T-cell (primary cell): ENCODE measurements at regions not wholly inside any gene's neighbourhood (a gene's known extent, or its start where the extent isn't known, plus 50 kb on each side); places are given as distances from the start of the nearest gene placed in this dataset.

ENCODE experiments used
- ATAC-seq, 4 experiments: fragments of 200-7000 bp in 3 of 4; fragments of 150-1000 bp in 1 of 4; cut with Tn5 transposase; replicated peaks in 1 of 4; 1 replicate in 3 of 4; 2 replicates in 1 of 4; pipeline ENCODE4 v1.10.0; 2021; ENCODE audit warnings: moderate library complexity in 3 of 4, mild to moderate bottlenecking in 2 of 4, moderate number of reproducible peaks in 1 of 4
- CTCF ChIA-PET, 2 donors: fragments of 300-600 bp; sonication (Branson Sonifier 250); formaldehyde crosslinking; loops; one replicate each; lab custom pipeline; 2022; ENCODE audit warnings: antibody characterized with exemption in 2 of 2; lab: Charles Lee
- POLR2A ChIA-PET, 2 donors: fragments of 300-600 bp; sonication (Branson Sonifier 250); formaldehyde crosslinking; loops; one replicate each; lab custom pipeline; 2022; ENCODE audit warnings: antibody characterized with exemption in 2 of 2; lab: Charles Lee
- DNase-seq, 35 experiments: peaks; one replicate each; pipeline versions ENCODE4 v3.0.0 to v3.0.0-alpha.2; 2013 to 2023
- H3K27ac ChIP-seq: one replicate; pipeline ENCODE4 v1.5.1; 2013; ENCODE audit warnings: low read length
- H3K27me3 ChIP-seq, 2 experiments: replicated peaks in 1 of 2; 1 replicate in 1 of 2; 2 replicates in 1 of 2; pipeline versions ENCODE4 v1.6.1 to v1.7.0; 2013; ENCODE audit warnings: low read length in 1 of 2, mixed read lengths in 1 of 2; ENCODE audit not compliant: control insufficient read depth in 2 of 2, insufficient read depth in 2 of 2; ENCODE audit errors: extremely low read depth in 1 of 2
- H3K36me3 ChIP-seq, 2 donors: 1 replicate in 1 of 2; 2 replicates in 1 of 2; pipeline versions ENCODE4 v1.6.1 to v1.7.0; 2013; ENCODE audit warnings: low read length in 1 of 2; ENCODE audit not compliant: control insufficient read depth in 2 of 2, insufficient read depth in 1 of 2; ENCODE audit errors: extremely low read depth in 1 of 2
- H3K4me1 ChIP-seq, 2 experiments: 1 replicate in 1 of 2; 2 replicates in 1 of 2; pipeline versions ENCODE4 v1.6.1 to v1.7.0; 2013; ENCODE audit warnings: low read length in 2 of 2, mixed read lengths in 1 of 2; ENCODE audit not compliant: insufficient read depth in 2 of 2, control insufficient read depth in 1 of 2; ENCODE audit errors: extremely low read depth in 1 of 2
- H3K4me3 ChIP-seq, 2 donors: 1 replicate in 1 of 2; 2 replicates in 1 of 2; pipeline versions ENCODE4 v1.5.1 to v1.7.0; 2013; ENCODE audit warnings: mild to moderate bottlenecking in 2 of 2, low read length in 1 of 2, moderate library complexity in 1 of 2; ENCODE audit not compliant: control insufficient read depth in 1 of 2; ENCODE audit errors: extremely low read depth in 1 of 2
- H3K9me3 ChIP-seq: 2 replicates; pipeline ENCODE4 v1.7.0; 2013
- H3K27ac Mint-ChIP-seq, 2 donors: one replicate each; pipeline ENCODE4 v1.8.0; 2020 to 2021; ENCODE audit warnings: mild to moderate bottlenecking in 2 of 2, mixed read lengths in 2 of 2
- H3K27me3 Mint-ChIP-seq, 2 donors: one replicate each; pipeline ENCODE4 v1.8.0; 2021 to 2022; ENCODE audit warnings: mixed read lengths in 2 of 2
- H3K36me3 Mint-ChIP-seq: one replicate; pipeline ENCODE4 v1.8.0; 2021; ENCODE audit warnings: mixed read lengths
- H3K4me1 Mint-ChIP-seq, 3 donors: one replicate each; pipeline ENCODE4 v1.8.0; 2020 to 2022; ENCODE audit warnings: mixed read lengths in 3 of 3, mild to moderate bottlenecking in 1 of 3
- H3K4me3 Mint-ChIP-seq, 3 donors: one replicate each; pipeline ENCODE4 v1.8.0; 2020 to 2022; ENCODE audit warnings: mild to moderate bottlenecking in 3 of 3, mixed read lengths in 3 of 3, moderate library complexity in 3 of 3
- H3K9me3 Mint-ChIP-seq, 3 donors: one replicate each; pipeline ENCODE4 v1.8.0; 2020 to 2022; ENCODE audit warnings: mixed read lengths in 3 of 3
- WGBS: methylation state at CpG from one replicate; pipeline ENCODE4 v1.1.5; 2013; ENCODE audit warnings: missing lambda C conversion rate; ENCODE audit not compliant: insufficient coverage; 5-methylcytosine and 5-hydroxymethylcytosine counted together

- Mint-ChIP-seq H3K9me3 (no peaks in the 10 kb centered on the region), H3K27me3 (peaks cover 0 to 6% of the 10 kb centered on the region in 2 donors), H3K36me3 (no peaks in the 10 kb centered on the region), H3K4me3 (peak overlapping the region in 1 of 3 donors; percentile 41), H3K27ac (no peak overlapping the region), H3K4me1 (no peaks in the 10 kb centered on the region)
- H3K9me3 ChIP-seq, result no peaks in the 10 kb centered on the region
- peaks cover 0 to 31% of the 10 kb centered on the region in 2 experiments for H3K27me3 ChIP-seq
- 93% methylated on average over 18 of the region's 20 CpGs for WGBS
- H3K36me3 ChIP-seq, result no peaks in the 10 kb centered on the region
- H3K4me3 ChIP-seq, result no peak overlapping the region
- CTCF ChIA-PET, result no interaction called here
- no peaks in the 10 kb centered on the region for H3K4me1 ChIP-seq
- ATAC-seq (no peak), DNase-seq (no peak)
- H3K27ac ChIP-seq, result no peak overlapping the region
- POLR2A ChIA-PET, result no interaction called here
Observed at GRCh38 chr17:79168486-79169055, 93.9 kb downstream of the ENGASE start.

- no peak overlapping the region for H3K27ac Mint-ChIP-seq
- no peaks in the 10 kb centered on the region for H3K4me1 Mint-ChIP-seq
- H3K36me3 Mint-ChIP-seq, result no peaks in the 10 kb centered on the region
- DNase-seq (no peak), ATAC-seq (no peak)
- Histone ChIP-seq H3K36me3 (no peaks in the 10 kb centered on the region), H3K4me1 (no peaks in the 10 kb centered on the region), H3K4me3 (no peak overlapping the region), H3K27me3 (peaks cover 0 to 31% of the 10 kb centered on the region in 2 experiments), H3K9me3 (no peaks in the 10 kb centered on the region), H3K27ac (no peak overlapping the region)
- peaks cover 0 to 6% of the 10 kb centered on the region in 2 donors for H3K27me3 Mint-ChIP-seq
- H3K4me3 Mint-ChIP-seq, result no peak overlapping the region
- H3K9me3 Mint-ChIP-seq, result no peaks in the 10 kb centered on the region
- CTCF ChIA-PET, result no interaction called here
- POLR2A ChIA-PET, result no interaction called here
- 87% methylated on average over 13 of the region's 14 CpGs for WGBS
Observed at GRCh38 chr17:79167486-79167885, 92.9 kb downstream of the ENGASE start.

GRCh38 chr17:79165756-79166473, 91.3 kb downstream of the ENGASE start:
- ATAC-seq (no peak), DNase-seq (no peak)
- H3K4me3 ChIP-seq, result no peak overlapping the region
- ChIA-PET CTCF (no interaction called here), POLR2A (no interaction called here)
- peaks cover 0 to 6% of the 10 kb centered on the region in 2 donors for H3K27me3 Mint-ChIP-seq
- H3K4me3 Mint-ChIP-seq, result no peak overlapping the region
- peaks cover 0 to 9% of the 10 kb centered on the region in 2 experiments for H3K4me1 ChIP-seq
- peaks cover 8 to 13% (median 10%) of the 10 kb centered on the region in 3 donors for H3K4me1 Mint-ChIP-seq
- H3K27ac ChIP-seq, result no peak overlapping the region
- H3K36me3 ChIP-seq, result no peaks in the 10 kb centered on the region
- no peaks in the 10 kb centered on the region for H3K9me3 ChIP-seq
- 83% methylated on average over 17 of the region's 24 CpGs for WGBS
- peaks cover 0 to 28% of the 10 kb centered on the region in 2 experiments for H3K27me3 ChIP-seq
- H3K36me3 Mint-ChIP-seq, result no peaks in the 10 kb centered on the region
- no peak overlapping the region for H3K27ac Mint-ChIP-seq
- no peaks in the 10 kb centered on the region for H3K9me3 Mint-ChIP-seq

GRCh38 chr17:79164913-79165695, 90.5 kb downstream of the ENGASE start:
- 78% methylated on average over 15 of the region's 21 CpGs for WGBS
- Histone ChIP-seq H3K27me3 (peaks cover 0 to 25% of the 10 kb centered on the region in 2 experiments), H3K9me3 (no peaks in the 10 kb centered on the region), H3K4me1 (peaks cover 0 to 10% of the 10 kb centered on the region in 2 experiments), H3K27ac (no peak overlapping the region), H3K4me3 (no peak overlapping the region), H3K36me3 (no peaks in the 10 kb centered on the region)
- no peak overlapping the region for H3K4me3 Mint-ChIP-seq
- DNase-seq, result no peak
- ATAC-seq, result no peak
- no peaks in the 10 kb centered on the region for H3K36me3 Mint-ChIP-seq
- H3K4me1 Mint-ChIP-seq, result peaks cover 8 to 13% (median 12%) of the 10 kb centered on the region in 3 donors
- no peak overlapping the region for H3K27ac Mint-ChIP-seq
- peaks cover 0 to 3% of the 10 kb centered on the region in 2 donors for H3K27me3 Mint-ChIP-seq
- H3K9me3 Mint-ChIP-seq, result no peaks in the 10 kb centered on the region
- POLR2A ChIA-PET, result no interaction called here
- CTCF ChIA-PET, result no interaction called here

- Mint-ChIP-seq H3K4me1 (peaks cover 8 to 13% (median 12%) of the 10 kb centered on the region in 3 donors), H3K9me3 (no peaks in the 10 kb centered on the region), H3K36me3 (no peaks in the 10 kb centered on the region), H3K27ac (no peak overlapping the region), H3K4me3 (no peak overlapping the region), H3K27me3 (peaks cover 0 to 3% of the 10 kb centered on the region in 2 donors)
- ATAC-seq, result no peak
- DNase-seq, result no peak
- 65% methylated on average over 4 of the region's 16 CpGs for WGBS
- no peaks in the 10 kb centered on the region for H3K9me3 ChIP-seq
- H3K36me3 ChIP-seq, result no peaks in the 10 kb centered on the region
- no peak overlapping the region for H3K4me3 ChIP-seq
- peaks cover 0 to 25% of the 10 kb centered on the region in 2 experiments for H3K27me3 ChIP-seq
- CTCF ChIA-PET, result no interaction called here
- POLR2A ChIA-PET, result no interaction called here
- peaks cover 0 to 10% of the 10 kb centered on the region in 2 experiments for H3K4me1 ChIP-seq
- H3K27ac ChIP-seq, result no peak overlapping the region
Observed at GRCh38 chr17:79164408-79164807, 89.8 kb downstream of the ENGASE start.

- DNase-seq, result no peak
Observed at GRCh38 chr17:79163071-79163470, 88.4 kb downstream of the ENGASE start.

More at GRCh38 chr17:79163071-79163470, 88.4 kb downstream of the ENGASE start:
- H3K27me3 ChIP-seq, result peaks cover 0 to 25% of the 10 kb centered on the region in 2 experiments
- no peak overlapping the region for H3K4me3 ChIP-seq
- no peak overlapping the region for H3K27ac Mint-ChIP-seq
- no peaks in the 10 kb centered on the region for H3K36me3 ChIP-seq
- WGBS, result 74% methylated on average over 6 of the region's 12 CpGs
- H3K27ac ChIP-seq, result no peak overlapping the region
- H3K27me3 Mint-ChIP-seq, result no peaks in the 10 kb centered on the region
- ChIA-PET POLR2A (no interaction called here), CTCF (no interaction called here)
- H3K9me3 Mint-ChIP-seq, result no peaks in the 10 kb centered on the region
- H3K36me3 Mint-ChIP-seq, result no peaks in the 10 kb centered on the region
- no peak for ATAC-seq
- peaks cover 0 to 10% of the 10 kb centered on the region in 2 experiments for H3K4me1 ChIP-seq
- peaks cover 8 to 13% (median 12%) of the 10 kb centered on the region in 3 donors for H3K4me1 Mint-ChIP-seq
- no peak overlapping the region for H3K4me3 Mint-ChIP-seq
- H3K9me3 ChIP-seq, result no peaks in the 10 kb centered on the region
